K562 (cell line): ENCODE measurements at regions not wholly inside any gene's neighbourhood (a gene's known extent, or its start where the extent isn't known, plus 50 kb on each side); places are given as distances from the start of the nearest gene placed in this dataset.

Experiments
- ATAC-seq: fragments of 200-7000 bp; cut with Tn5 transposase; 3 replicates; pipeline ENCODE4 v1.9.1; 2020; ENCODE audit warnings: moderate library complexity
- BruUV-seq: library from RNA; stranded (reverse); fragments of 400-500 nt; replicated peaks from 2 replicates; lab custom pipeline; 2021; lab: Mats Ljungman, UMichigan
- CTCF ChIA-PET: fragments of 300-600 bp; formaldehyde crosslinking; extraction: SDS; loops from one replicate; lab custom pipeline; 2021; ENCODE audit warnings: low intra/inter-chr PET ratio; lab: Yijun Ruan, JAX
- POLR2A ChIA-PET: fragments of 300-600, 350-650 bp; sonication (Branson Sonifier 250); formaldehyde crosslinking; extraction: SDS; loops from one replicate; lab custom pipeline; 2021; ENCODE audit warnings: antibody characterized with exemption, inconsistent platforms; lab: Yijun Ruan, JAX
- DNase-seq, 4 experiments: peaks; one replicate each; pipeline versions ENCODE4 v3.0.0 to v3.0.0-alpha.2; 2011 to 2018; ENCODE audit warnings: low spot score in 3 of 4, mixed read lengths in 3 of 4; ENCODE audit errors: extremely low read depth in 1 of 4
- FAIRE-seq: peaks from 2 replicates; lab custom pipeline; 2011; peaks lifted over from hg19 to GRCh38; lab: Jason Lieb, UNC
- H2AFZ ChIP-seq: 2 replicates; pipeline ENCODE4 v1.6.0; 2011; ENCODE audit warnings: low read depth, low read length, control low read depth, inconsistent platforms
- H3K27ac ChIP-seq: fragments of 200-600 bp; 3 replicates; pipeline ENCODE4 v1.8.0; 2011; ENCODE audit warnings: low read depth, mild to moderate bottlenecking, control low read depth, inconsistent platforms, low read length, moderate library complexity, mixed read lengths; ENCODE audit errors: extremely low read depth
- H3K27me3 ChIP-seq, 2 experiments: fragments of 300-600 bp in 1 of 2; 2 replicates in 1 of 2; 3 replicates in 1 of 2; pipeline versions ENCODE4 v1.6.0 to v1.8.0; 2011; ENCODE audit warnings: inconsistent platforms in 2 of 2, low read length in 2 of 2, mild to moderate bottlenecking in 1 of 2, mixed read lengths in 1 of 2, moderate library complexity in 1 of 2; ENCODE audit not compliant: control insufficient read depth in 2 of 2, insufficient read depth in 2 of 2
- H3K36me3 ChIP-seq: fragments of 300-600 bp; 3 replicates; pipeline ENCODE4 v1.8.0; 2011; ENCODE audit warnings: mild to moderate bottlenecking, low read length, inconsistent platforms; ENCODE audit not compliant: control insufficient read depth, insufficient read depth
- H3K4me1 ChIP-seq, 2 experiments: fragments of 200-600 bp in 1 of 2; replicated peaks in 1 of 2; 2 replicates in 1 of 2; 3 replicates in 1 of 2; pipeline versions ENCODE4 v1.5.1 to v1.8.0; 2011; ENCODE audit warnings: inconsistent platforms in 2 of 2, low read length in 2 of 2, mild to moderate bottlenecking in 1 of 2, mixed read lengths in 1 of 2, moderate library complexity in 1 of 2; ENCODE audit not compliant: control insufficient read depth in 2 of 2, insufficient read depth in 2 of 2
- H3K4me2 ChIP-seq: 2 replicates; pipeline ENCODE4 v1.6.1; 2011; ENCODE audit warnings: low read length, control low read depth, inconsistent platforms, mixed read lengths; ENCODE audit not compliant: insufficient read depth
- H3K4me3 ChIP-seq: fragments of 200-600 bp; sonication (generic), shearing (Covaris generic); 2 replicates; pipeline ENCODE4 v1.5.1; 2016; ENCODE audit warnings: control low read depth, inconsistent platforms
- H3K79me2 ChIP-seq: fragments of 200-600 bp; 3 replicates; pipeline ENCODE4 v1.8.0; 2011; ENCODE audit warnings: low read length, inconsistent platforms; ENCODE audit not compliant: control insufficient read depth, insufficient read depth
- H3K9ac ChIP-seq, 2 experiments: 2 replicates each; pipeline versions ENCODE4 v1.6.0 to v1.6.1; 2011; ENCODE audit warnings: low read depth in 2 of 2, low read length in 2 of 2, control low read depth in 1 of 2, inconsistent platforms in 1 of 2, mild to moderate bottlenecking in 1 of 2, mixed read lengths in 1 of 2; ENCODE audit not compliant: insufficient read depth in 1 of 2
- H3K9me1 ChIP-seq: one replicate; pipeline ENCODE4 v1.6.0; 2011; ENCODE audit warnings: inconsistent platforms, mild to moderate bottlenecking, low read length, moderate library complexity; ENCODE audit not compliant: control insufficient read depth, insufficient read depth
- H3K9me3 ChIP-seq: replicated peaks from 2 replicates; pipeline ENCODE4 v1.5.1; 2011; ENCODE audit warnings: low read depth, low read length, inconsistent platforms; ENCODE audit not compliant: control insufficient read depth, insufficient read depth
- H4K20me1 ChIP-seq: replicated peaks from 2 replicates; pipeline ENCODE4 v1.6.1; 2011; ENCODE audit warnings: low read length, inconsistent platforms, mixed read lengths; ENCODE audit not compliant: control insufficient read depth, insufficient read depth
- EP400 ChIP-seq: fragments of 450-650 bp; IDR thresholded peaks from 2 replicates; pipeline ENCODE4 v1.6.1; 2017; ENCODE audit warnings: antibody characterized with exemption, mild to moderate bottlenecking, moderate library complexity
- ETS2 ChIP-seq: IDR thresholded peaks from 2 replicates; pipeline ENCODE4 v1.6.1; 2016; ENCODE audit warnings: borderline replicate concordance, missing genetic modification characterization, mild to moderate bottlenecking, moderate library complexity, missing compliant biosample characterization; ENCODE audit not compliant: poor library complexity, severe bottlenecking
- FOS ChIP-seq: IDR thresholded peaks from 3 replicates; pipeline ENCODE4 v1.6.1; 2011; ENCODE audit not compliant: insufficient read length; ENCODE audit errors: extremely low read depth
- MAFG ChIP-seq: fragments of 450-650 bp; conservative IDR thresholded peaks from 2 replicates; pipeline ENCODE4 v1.6.1; 2016; ENCODE audit warnings: missing genetic modification characterization, missing compliant biosample characterization
- MLX ChIP-seq, 2 experiments: fragments of 450-650 bp in 1 of 2; sonication (generic) in 1 of 2; formaldehyde crosslinking; conservative IDR thresholded peaks; 2 replicates each; pipeline versions ENCODE4 v1.4.0 to v1.8.1; 2020 to 2022; ENCODE audit warnings: mild to moderate bottlenecking in 1 of 2, missing genetic modification reagents in 1 of 2
- SP2 ChIP-seq: IDR thresholded peaks from 2 replicates; pipeline ENCODE4 v1.6.1; 2011; ENCODE audit warnings: mild to moderate bottlenecking, low read depth, low read length, moderate library complexity; ENCODE audit not compliant: poor library complexity, severe bottlenecking; ENCODE audit errors: extremely low read depth
- TAF7 ChIP-seq: fragments of 450-650 bp; IDR thresholded peaks from 2 replicates; pipeline ENCODE4 v1.6.1; 2016; ENCODE audit warnings: missing genetic modification characterization, missing compliant biosample characterization
- TGIF2 ChIP-seq: sonication (generic); formaldehyde crosslinking; IDR thresholded peaks from 2 replicates; pipeline ENCODE4 v1.8.1; 2022; ENCODE audit warnings: mild to moderate bottlenecking, missing genetic modification reagents, moderate library complexity
- THRA ChIP-seq: fragments of 450-650 bp; IDR thresholded peaks from 2 replicates; pipeline ENCODE4 v1.6.1; 2017; ENCODE audit warnings: mild to moderate bottlenecking, moderate library complexity
- ZKSCAN1 ChIP-seq: fragments of 150-350 bp; IDR thresholded peaks from 2 replicates; pipeline ENCODE4 v1.6.1; 2016; ENCODE audit warnings: low read depth, low read length
- ZNF24 ChIP-seq: fragments of 450-650 bp; IDR thresholded peaks from 2 replicates; pipeline ENCODE4 v1.6.1; 2016
- ZNF668 ChIP-seq: fragments of 250-450 bp; sonication (Bioruptor Pico); IDR thresholded peaks from 2 replicates; pipeline ENCODE4 v1.8.0; 2022; ENCODE audit warnings: mild to moderate bottlenecking, inconsistent platforms
- WGBS: fragments of 100-300 bp; shearing (Covaris generic); methylation state at CpG from one replicate; pipeline ENCODE4 v1.1.6; 2016; ENCODE audit warnings: low coverage, mixed read lengths; ENCODE audit not compliant: insufficient coverage; ENCODE audit errors: missing lambda C conversion rate; 5-methylcytosine and 5-hydroxymethylcytosine counted together
- in situ Hi-C: fragments of 300-500 bp; cut with MboI; formaldehyde crosslinking; loops from 4 replicates; pipeline ENCODE4 v1.15.0; 2018; ENCODE audit warnings: inconsistent platforms, mixed read lengths
- intact Hi-C: fragments of 100-400 bp; cut with micrococcal nuclease; formaldehyde crosslinking; loops from 2 replicates; pipeline ENCODE4 v1.14.2; 2022
- TF ChIP-seq, protein P1 (sequence below): sonication (generic); formaldehyde crosslinking; IDR thresholded peaks from 2 replicates; pipeline ENCODE4 v1.8.0; 2022; ENCODE audit warnings: mild to moderate bottlenecking, missing genetic modification reagents, borderline replicate concordance
- TF ChIP-seq, protein P2 (sequence below), 2 experiments: fragments of 450-650 bp; IDR thresholded peaks; 2 replicates each; pipeline ENCODE4 v1.6.1; 2018; ENCODE audit warnings: mild to moderate bottlenecking in 2 of 2, low read depth in 1 of 2; ENCODE audit not compliant: partially characterized antibody in 2 of 2

DNA sequence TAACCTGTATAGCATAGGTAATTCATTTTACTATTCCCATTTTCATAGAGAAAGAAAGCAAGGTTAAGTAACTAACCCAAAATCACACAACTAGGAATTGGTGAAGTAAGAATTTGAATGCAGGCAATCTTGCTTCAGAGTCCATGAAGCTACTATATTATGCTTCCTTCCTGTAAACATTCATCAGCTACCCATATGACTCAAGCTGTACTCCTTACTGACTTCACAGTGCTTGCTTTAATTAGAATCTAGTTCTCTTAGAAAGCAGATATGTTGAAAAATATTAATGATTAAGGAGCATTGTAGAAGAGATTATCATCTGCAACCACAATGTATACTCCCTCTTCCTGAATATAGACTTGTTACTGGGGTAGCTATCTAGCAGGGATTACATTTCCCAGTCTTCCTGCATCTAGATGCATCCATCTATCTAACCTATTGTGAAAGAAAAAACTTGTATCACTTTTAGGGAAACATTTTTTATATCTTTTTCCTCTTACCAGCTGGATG lies 961.6 kb upstream of the CHAC2 start (continued):
- TF ChIP-seq, protein P1, sequence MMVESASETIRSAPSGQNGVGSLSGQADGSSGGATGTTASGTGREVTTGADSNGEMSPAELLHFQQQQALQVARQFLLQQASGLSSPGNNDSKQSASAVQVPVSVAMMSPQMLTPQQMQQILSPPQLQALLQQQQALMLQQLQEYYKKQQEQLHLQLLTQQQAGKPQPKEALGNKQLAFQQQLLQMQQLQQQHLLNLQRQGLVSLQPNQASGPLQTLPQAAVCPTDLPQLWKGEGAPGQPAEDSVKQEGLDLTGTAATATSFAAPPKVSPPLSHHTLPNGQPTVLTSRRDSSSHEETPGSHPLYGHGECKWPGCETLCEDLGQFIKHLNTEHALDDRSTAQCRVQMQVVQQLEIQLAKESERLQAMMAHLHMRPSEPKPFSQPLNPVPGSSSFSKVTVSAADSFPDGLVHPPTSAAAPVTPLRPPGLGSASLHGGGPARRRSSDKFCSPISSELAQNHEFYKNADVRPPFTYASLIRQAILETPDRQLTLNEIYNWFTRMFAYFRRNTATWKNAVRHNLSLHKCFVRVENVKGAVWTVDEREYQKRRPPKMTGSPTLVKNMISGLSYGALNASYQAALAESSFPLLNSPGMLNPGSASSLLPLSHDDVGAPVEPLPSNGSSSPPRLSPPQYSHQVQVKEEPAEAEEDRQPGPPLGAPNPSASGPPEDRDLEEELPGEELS (CRISPR knock-in tag), result no peak
- no peak for TF ChIP-seq SP2

GRCh38 chr2:52794581-52794980 lies 973.0 kb upstream of the CHAC2 start:
- H3K9ac ChIP-seq, result no peak overlapping the region
- no peaks in the 10 kb centered on the region for H3K79me2 ChIP-seq
- ATAC-seq, result no peak
- intact Hi-C loops, result no loop called here
- no peaks in the 10 kb centered on the region for H3K4me1 ChIP-seq
- no peak for DNase-seq
- no peak overlapping the region for H2AFZ ChIP-seq
- H4K20me1 ChIP-seq, result no peaks in the 10 kb centered on the region
- no peaks in the 10 kb centered on the region for H3K27me3 ChIP-seq
- ChIA-PET CTCF (no interaction called here), POLR2A (no interaction called here)
- H3K4me3 ChIP-seq, result no peak overlapping the region
- 0% methylated on average over 2 of the region's 2 CpGs for WGBS
- no peak for FAIRE-seq
- no peaks in the 10 kb centered on the region for H3K9me3 ChIP-seq
- no peak overlapping the region for H3K4me2 ChIP-seq
- H3K36me3 ChIP-seq, result no peaks in the 10 kb centered on the region
- H3K9me1 ChIP-seq, result no peaks in the 10 kb centered on the region
- H3K27ac ChIP-seq, result no peak overlapping the region
- BruUV-seq, result no TSS peak
- in situ Hi-C loops, result no loop called here
- TF ChIP-seq FOS, result no peak
- TF ChIP-seq THRA, result no peak
- no peak for TF ChIP-seq MLX (CRISPR knock-in tag; conservative IDR thresholded peaks at IDR 0.05)
- no peak for TF ChIP-seq EP400
- no peak for TF ChIP-seq TAF7 (tag)
- no peak for TF ChIP-seq ZKSCAN1
- no peak for TF ChIP-seq ZNF24
- TF ChIP-seq, protein P2, sequence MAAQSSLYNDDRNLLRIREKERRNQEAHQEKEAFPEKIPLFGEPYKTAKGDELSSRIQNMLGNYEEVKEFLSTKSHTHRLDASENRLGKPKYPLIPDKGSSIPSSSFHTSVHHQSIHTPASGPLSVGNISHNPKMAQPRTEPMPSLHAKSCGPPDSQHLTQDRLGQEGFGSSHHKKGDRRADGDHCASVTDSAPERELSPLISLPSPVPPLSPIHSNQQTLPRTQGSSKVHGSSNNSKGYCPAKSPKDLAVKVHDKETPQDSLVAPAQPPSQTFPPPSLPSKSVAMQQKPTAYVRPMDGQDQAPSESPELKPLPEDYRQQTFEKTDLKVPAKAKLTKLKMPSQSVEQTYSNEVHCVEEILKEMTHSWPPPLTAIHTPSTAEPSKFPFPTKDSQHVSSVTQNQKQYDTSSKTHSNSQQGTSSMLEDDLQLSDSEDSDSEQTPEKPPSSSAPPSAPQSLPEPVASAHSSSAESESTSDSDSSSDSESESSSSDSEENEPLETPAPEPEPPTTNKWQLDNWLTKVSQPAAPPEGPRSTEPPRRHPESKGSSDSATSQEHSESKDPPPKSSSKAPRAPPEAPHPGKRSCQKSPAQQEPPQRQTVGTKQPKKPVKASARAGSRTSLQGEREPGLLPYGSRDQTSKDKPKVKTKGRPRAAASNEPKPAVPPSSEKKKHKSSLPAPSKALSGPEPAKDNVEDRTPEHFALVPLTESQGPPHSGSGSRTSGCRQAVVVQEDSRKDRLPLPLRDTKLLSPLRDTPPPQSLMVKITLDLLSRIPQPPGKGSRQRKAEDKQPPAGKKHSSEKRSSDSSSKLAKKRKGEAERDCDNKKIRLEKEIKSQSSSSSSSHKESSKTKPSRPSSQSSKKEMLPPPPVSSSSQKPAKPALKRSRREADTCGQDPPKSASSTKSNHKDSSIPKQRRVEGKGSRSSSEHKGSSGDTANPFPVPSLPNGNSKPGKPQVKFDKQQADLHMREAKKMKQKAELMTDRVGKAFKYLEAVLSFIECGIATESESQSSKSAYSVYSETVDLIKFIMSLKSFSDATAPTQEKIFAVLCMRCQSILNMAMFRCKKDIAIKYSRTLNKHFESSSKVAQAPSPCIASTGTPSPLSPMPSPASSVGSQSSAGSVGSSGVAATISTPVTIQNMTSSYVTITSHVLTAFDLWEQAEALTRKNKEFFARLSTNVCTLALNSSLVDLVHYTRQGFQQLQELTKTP (IDR thresholded peaks at IDR 0.05; ENCODE audit: low read depth in 1 of 2, partially characterized antibody in 2 of 2), result no peak
- TF ChIP-seq ETS2 (tag), result no peak
- no peak for TF ChIP-seq MAFG (tag)
- no peak for TF ChIP-seq ZNF668
- TF ChIP-seq TGIF2 (CRISPR knock-in tag), result no peak
